Mucosa of rectum (tissue), 2 donors: ENCODE measurements at regions not wholly inside any gene's neighbourhood (a gene's known extent, or its start where the extent isn't known, plus 50 kb on each side); places are given as distances from the start of the nearest gene placed in this dataset.
"Not testable (repeated sequence)": the region's sequence is repeated elsewhere in the genome, so short reads cannot be mapped to it uniquely, and the experiment has no call there.

Source experiments
- H3K27ac ChIP-seq, 2 donors: one replicate each; pipeline ENCODE4 v1.7.0; 2013; ENCODE audit warnings: inconsistent platforms in 2 of 2, low read depth in 2 of 2, low read length in 2 of 2
- H3K27me3 ChIP-seq, 2 donors: one replicate each; pipeline ENCODE4 v1.7.0; 2013; ENCODE audit warnings: low read length in 2 of 2; ENCODE audit not compliant: control insufficient read depth in 2 of 2, insufficient read depth in 2 of 2
- H3K36me3 ChIP-seq, 2 donors: one replicate each; pipeline ENCODE4 v1.7.0; 2013; ENCODE audit warnings: low read length in 2 of 2; ENCODE audit not compliant: control insufficient read depth in 2 of 2, insufficient read depth in 2 of 2
- H3K4me1 ChIP-seq, 2 donors: one replicate each; pipeline ENCODE4 v1.7.0; 2013; ENCODE audit warnings: low read length in 2 of 2, mild to moderate bottlenecking in 1 of 2; ENCODE audit not compliant: control insufficient read depth in 2 of 2, insufficient read depth in 2 of 2
- H3K4me3 ChIP-seq, 2 donors: one replicate each; pipeline ENCODE4 v1.7.0; 2013; ENCODE audit warnings: low read length in 2 of 2
- H3K9ac ChIP-seq, 2 donors: one replicate each; pipeline ENCODE4 v1.7.0; 2013; ENCODE audit warnings: low read length in 2 of 2, low read depth in 1 of 2, mild to moderate bottlenecking in 1 of 2
- H3K9me3 ChIP-seq, 2 donors: one replicate each; pipeline ENCODE4 v1.7.0; 2013; ENCODE audit warnings: low read length in 2 of 2; ENCODE audit not compliant: control insufficient read depth in 2 of 2
- donor health status: healthy.
- donor health status: Normal muscosa, but diverticular disease.

GRCh38 chr9:107784235-107784958 is 294.8 kb upstream of the KLF4 start:
- no peak overlapping the region for H3K27ac ChIP-seq
- no peak overlapping the region for H3K9ac ChIP-seq
- H3K9me3 ChIP-seq: no peaks in the 10 kb centered on the region
- H3K36me3 ChIP-seq: no peaks in the 10 kb centered on the region
- H3K4me3 ChIP-seq: no peak overlapping the region
- no peaks in the 10 kb centered on the region for H3K27me3 ChIP-seq
- no peaks in the 10 kb centered on the region for H3K4me1 ChIP-seq

GRCh38 chr9:107782789-107783188 is 293.2 kb upstream of the KLF4 start:
- no peaks in the 10 kb centered on the region for H3K27me3 ChIP-seq
- no peak overlapping the region for H3K9ac ChIP-seq
- H3K27ac ChIP-seq: no peak overlapping the region
- no peaks in the 10 kb centered on the region for H3K9me3 ChIP-seq
- no peaks in the 10 kb centered on the region for H3K4me1 ChIP-seq
- H3K36me3 ChIP-seq: no peaks in the 10 kb centered on the region
- H3K4me3 ChIP-seq: no peak overlapping the region

- Histone ChIP-seq H3K27me3 (no peaks in the 10 kb centered on the region), H3K36me3 (no peaks in the 10 kb centered on the region), H3K9ac (no peak overlapping the region), H3K4me1 (no peaks in the 10 kb centered on the region), H3K27ac (no peak overlapping the region), H3K4me3 (no peak overlapping the region), H3K9me3 (no peaks in the 10 kb centered on the region)
Observed at GRCh38 chr9:107782381-107782780, 292.8 kb upstream of the KLF4 start.

GRCh38 chr9:107780960-107781359 is 291.4 kb upstream of the KLF4 start:
- Histone ChIP-seq H3K4me3 (no peak overlapping the region), H3K27me3 (no peaks in the 10 kb centered on the region)

GRCh38 chr9:107779731-107780130 is 290.2 kb upstream of the KLF4 start:
- no peaks in the 10 kb centered on the region for H3K9me3 ChIP-seq
- no peak overlapping the region for H3K27ac ChIP-seq
- H3K4me1 ChIP-seq: no peaks in the 10 kb centered on the region
- H3K9ac ChIP-seq: no peak overlapping the region
- H3K36me3 ChIP-seq: no peaks in the 10 kb centered on the region
- H3K27me3 ChIP-seq: no peaks in the 10 kb centered on the region
- no peak overlapping the region for H3K4me3 ChIP-seq

More at GRCh38 chr9:107780960-107781359, 291.4 kb upstream of the KLF4 start:
- Histone ChIP-seq H3K36me3 (no peaks in the 10 kb centered on the region), H3K9ac (no peak overlapping the region), H3K27ac (no peak overlapping the region), H3K4me1 (no peaks in the 10 kb centered on the region), H3K9me3 (no peaks in the 10 kb centered on the region)

- H3K36me3 ChIP-seq: no peaks in the 10 kb centered on the region
- no peaks in the 10 kb centered on the region for H3K9me3 ChIP-seq
- no peak overlapping the region for H3K9ac ChIP-seq
- H3K4me3 ChIP-seq: no peak overlapping the region
- no peaks in the 10 kb centered on the region for H3K27me3 ChIP-seq
- H3K4me1 ChIP-seq: no peaks in the 10 kb centered on the region
- H3K27ac ChIP-seq: no peak overlapping the region
Observed at GRCh38 chr9:107778661-107779060, 289.1 kb upstream of the KLF4 start.

- H3K9ac ChIP-seq, H3K27ac ChIP-seq, H3K4me1 ChIP-seq, H3K36me3 ChIP-seq, H3K27me3 ChIP-seq, H3K9me3 ChIP-seq, H3K4me3 ChIP-seq: not testable (repeated sequence)
Observed at GRCh38 chr9:107774099-107774498, 284.5 kb upstream of the KLF4 start.

- Histone ChIP-seq H3K36me3 (no peaks in the 10 kb centered on the region), H3K4me3 (no peak overlapping the region), H3K27ac (no peak overlapping the region), H3K9ac (no peak overlapping the region), H3K9me3 (peaks cover 0 to 2% of the 10 kb centered on the region in 2 donors), H3K4me1 (no peaks in the 10 kb centered on the region), H3K27me3 (no peaks in the 10 kb centered on the region)
Observed at GRCh38 chr9:107772988-107773387, 283.4 kb upstream of the KLF4 start.

GRCh38 chr9:107770716-107771115 is 281.1 kb upstream of the KLF4 start:
- no peaks in the 10 kb centered on the region for H3K27me3 ChIP-seq
- H3K9me3 ChIP-seq: peaks cover 0 to 2% of the 10 kb centered on the region in 2 donors
- no peaks in the 10 kb centered on the region for H3K4me1 ChIP-seq
- no peaks in the 10 kb centered on the region for H3K36me3 ChIP-seq
- no peak overlapping the region for H3K4me3 ChIP-seq
- no peak overlapping the region for H3K9ac ChIP-seq
- no peak overlapping the region for H3K27ac ChIP-seq

GRCh38 chr9:107768224-107768623 is 278.7 kb upstream of the KLF4 start:
- no peaks in the 10 kb centered on the region for H3K4me1 ChIP-seq
- no peaks in the 10 kb centered on the region for H3K36me3 ChIP-seq
- H3K9me3 ChIP-seq: peaks cover 0 to 1% of the 10 kb centered on the region in 2 donors
- H3K27ac ChIP-seq: no peak overlapping the region
- no peak overlapping the region for H3K9ac ChIP-seq
- H3K4me3 ChIP-seq: no peak overlapping the region
- H3K27me3 ChIP-seq: no peaks in the 10 kb centered on the region
